ENCODE measurements at regions not wholly inside any gene's neighbourhood (a gene's known extent, or its start where the extent isn't known, plus 50 kb on each side); places are given as distances from the start of the nearest gene placed in this dataset.

DNA sequence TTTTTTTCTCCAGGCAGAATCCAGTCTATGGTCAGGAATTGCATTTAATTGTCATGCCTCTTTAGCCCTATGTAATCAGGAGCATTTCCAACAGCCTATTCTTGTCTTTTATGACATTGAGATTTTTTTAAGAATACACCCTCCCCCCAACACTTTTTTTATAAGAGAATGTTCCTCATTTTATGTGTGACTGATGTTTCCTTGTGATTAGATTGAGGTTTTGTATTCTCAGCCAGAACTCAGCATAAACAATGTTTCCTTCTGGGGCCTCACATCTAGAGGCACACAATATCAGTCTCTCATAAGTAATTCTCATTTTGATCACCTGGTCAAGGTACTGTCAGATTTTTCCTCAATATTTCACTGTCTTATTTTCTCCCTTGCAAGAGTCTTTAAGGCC is 193.4 kb upstream of the PDE1C start:
- Histone ChIP-seq H3K36me3 (no peaks in the 10 kb centered on the region), H3K4me3 (no peak overlapping the region), H3K9me3 (no peaks in the 10 kb centered on the region), H3K27me3 (no peaks in the 10 kb centered on the region), H3K4me1 (no peaks in the 10 kb centered on the region), H3K27ac (no peak overlapping the region)
- TF ChIP-seq POLR2A (IDR thresholded peaks at IDR 0.05) (no peak), CTCF (IDR thresholded peaks at IDR 0.05) (no peak)
- intact Hi-C loops (cut with DNase I; ENCODE audit: low total_unique reads): no loop called here
- no peak for DNase-seq

GRCh38 chr7:32262315-32262714 is 192.1 kb upstream of the PDE1C start:
- no peak overlapping the region for H3K27ac ChIP-seq
- no peaks in the 10 kb centered on the region for H3K36me3 ChIP-seq
- H3K4me1 ChIP-seq: no peaks in the 10 kb centered on the region
- intact Hi-C loops (cut with DNase I; ENCODE audit: low total_unique reads): no loop called here
- TF ChIP-seq POLR2A (IDR thresholded peaks at IDR 0.05) (no peak), CTCF (IDR thresholded peaks at IDR 0.05) (no peak)
- no peaks in the 10 kb centered on the region for H3K9me3 ChIP-seq
- no peak overlapping the region for H3K4me3 ChIP-seq
- no peak for DNase-seq
- H3K27me3 ChIP-seq: no peaks in the 10 kb centered on the region

- Histone ChIP-seq H3K4me3 (no peak overlapping the region), H3K27me3 (no peaks in the 10 kb centered on the region), H3K36me3 (no peaks in the 10 kb centered on the region), H3K4me1 (no peaks in the 10 kb centered on the region), H3K27ac (no peak overlapping the region), H3K9me3 (no peaks in the 10 kb centered on the region)
- TF ChIP-seq POLR2A (IDR thresholded peaks at IDR 0.05) (no peak), CTCF (IDR thresholded peaks at IDR 0.05) (no peak)
- DNase-seq: no peak
- intact Hi-C loops (cut with DNase I; ENCODE audit: low total_unique reads): no loop called here
Observed at GRCh38 chr7:32259931-32260596, 189.9 kb upstream of the PDE1C start.

DNA sequence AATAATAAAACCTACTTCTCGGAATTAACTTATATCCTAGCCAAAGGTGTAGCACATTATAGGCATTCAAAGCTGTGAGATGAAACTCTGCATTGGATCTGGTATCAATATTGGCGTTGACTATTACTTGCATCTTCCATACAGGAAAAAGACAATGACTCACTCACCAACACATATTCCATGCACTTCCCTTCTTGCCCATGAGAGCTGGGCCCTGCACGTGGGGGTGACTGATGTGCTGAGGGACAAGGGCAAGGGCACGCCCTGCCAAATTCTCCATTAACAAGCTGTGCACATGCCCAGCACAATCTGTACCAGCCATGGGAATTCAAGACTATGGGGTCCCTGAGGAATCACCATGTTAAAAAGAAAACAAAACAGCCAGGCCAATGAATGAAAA is 188.1 kb upstream of the PDE1C start:
- intact Hi-C loops (cut with DNase I; ENCODE audit: low total_unique reads): no loop called here
- no peak overlapping the region for H3K4me3 ChIP-seq
- H3K27ac ChIP-seq: no peak overlapping the region
- DNase-seq: no peak
- H3K4me1 ChIP-seq: no peaks in the 10 kb centered on the region
- H3K36me3 ChIP-seq: no peaks in the 10 kb centered on the region
- TF ChIP-seq CTCF (IDR thresholded peaks at IDR 0.05): no peak
- no peak for TF ChIP-seq POLR2A (IDR thresholded peaks at IDR 0.05)
- H3K9me3 ChIP-seq: no peaks in the 10 kb centered on the region
- no peaks in the 10 kb centered on the region for H3K27me3 ChIP-seq

GRCh38 chr7:32257621-32258020 is 187.4 kb upstream of the PDE1C start:
- TF ChIP-seq POLR2A (IDR thresholded peaks at IDR 0.05) (no peak), CTCF (IDR thresholded peaks at IDR 0.05) (no peak)
- H3K9me3 ChIP-seq: no peaks in the 10 kb centered on the region
- no peak for DNase-seq
- H3K27ac ChIP-seq: no peak overlapping the region
- H3K4me1 ChIP-seq: no peaks in the 10 kb centered on the region
- H3K4me3 ChIP-seq: no peak overlapping the region
- intact Hi-C loops (cut with DNase I; ENCODE audit: low total_unique reads): no loop called here
- H3K27me3 ChIP-seq: no peaks in the 10 kb centered on the region
- no peaks in the 10 kb centered on the region for H3K36me3 ChIP-seq

Measured in uterus (tissue), 3 donors.